ENCODE measurements at regions not wholly inside any gene's neighbourhood (a gene's known extent, or its start where the extent isn't known, plus 50 kb on each side); places are given as distances from the start of the nearest gene placed in this dataset.

DNA sequence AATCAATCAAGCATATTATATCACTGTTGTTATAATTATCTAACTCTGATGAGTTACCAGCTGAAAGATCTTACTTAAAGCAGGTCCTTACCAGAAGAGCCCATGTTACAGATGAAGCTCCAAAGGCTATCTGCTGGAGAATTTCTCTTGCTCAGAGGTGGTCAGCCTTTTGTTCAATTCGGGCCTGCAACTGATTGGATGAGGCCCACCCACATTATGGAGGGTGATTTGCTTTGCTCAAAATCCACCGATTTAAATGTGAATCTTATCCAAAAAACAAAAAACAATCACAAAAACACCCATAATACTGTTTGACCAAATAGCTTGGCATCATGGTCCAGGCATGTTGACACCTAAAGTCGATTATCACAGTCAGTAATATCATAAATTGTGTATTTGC is 348.6 kb upstream of the ANO3 start:
- intact Hi-C loops (cut with DNase I): loop anchor here (2.0 to 5.0 kb wide), 2 partner anchors 244 to 294 kb away; no protein-coding TSS in a partner anchor
- TF ChIP-seq, protein P1, sequence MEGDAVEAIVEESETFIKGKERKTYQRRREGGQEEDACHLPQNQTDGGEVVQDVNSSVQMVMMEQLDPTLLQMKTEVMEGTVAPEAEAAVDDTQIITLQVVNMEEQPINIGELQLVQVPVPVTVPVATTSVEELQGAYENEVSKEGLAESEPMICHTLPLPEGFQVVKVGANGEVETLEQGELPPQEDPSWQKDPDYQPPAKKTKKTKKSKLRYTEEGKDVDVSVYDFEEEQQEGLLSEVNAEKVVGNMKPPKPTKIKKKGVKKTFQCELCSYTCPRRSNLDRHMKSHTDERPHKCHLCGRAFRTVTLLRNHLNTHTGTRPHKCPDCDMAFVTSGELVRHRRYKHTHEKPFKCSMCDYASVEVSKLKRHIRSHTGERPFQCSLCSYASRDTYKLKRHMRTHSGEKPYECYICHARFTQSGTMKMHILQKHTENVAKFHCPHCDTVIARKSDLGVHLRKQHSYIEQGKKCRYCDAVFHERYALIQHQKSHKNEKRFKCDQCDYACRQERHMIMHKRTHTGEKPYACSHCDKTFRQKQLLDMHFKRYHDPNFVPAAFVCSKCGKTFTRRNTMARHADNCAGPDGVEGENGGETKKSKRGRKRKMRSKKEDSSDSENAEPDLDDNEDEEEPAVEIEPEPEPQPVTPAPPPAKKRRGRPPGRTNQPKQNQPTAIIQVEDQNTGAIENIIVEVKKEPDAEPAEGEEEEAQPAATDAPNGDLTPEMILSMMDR (IDR thresholded peaks at IDR 0.05): no peak

DNA sequence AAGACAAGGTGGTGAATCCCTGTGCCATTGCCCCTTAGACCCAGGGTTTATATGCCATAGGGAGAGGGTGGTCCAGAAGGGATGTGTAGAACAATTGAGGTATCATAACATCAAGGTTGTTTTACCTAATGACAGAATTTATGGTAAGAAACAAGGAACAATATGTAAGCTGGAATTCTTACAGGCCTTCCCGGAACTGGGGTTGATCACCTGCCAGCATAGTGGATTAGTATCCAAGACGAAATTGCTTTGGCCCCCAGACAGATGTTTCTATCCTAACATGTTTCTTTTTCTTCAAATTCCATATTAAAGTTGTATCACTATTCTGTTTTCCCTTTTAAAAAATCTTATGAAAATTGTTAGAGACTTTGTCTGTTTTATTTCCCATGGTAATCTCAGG is 343.8 kb upstream of the ANO3 start:
- Histone ChIP-seq H3K4me3 (no peak overlapping the region), H3K36me3 (no peaks in the 10 kb centered on the region), H3K9me3 (no peaks in the 10 kb centered on the region), H3K27ac (no peak overlapping the region), H3K27me3 (no peaks in the 10 kb centered on the region), H3K4me1 (no peaks in the 10 kb centered on the region)
- DNase-seq (ENCODE audit: low spot score in 2 of 2): no peak
- TF ChIP-seq, protein P1 (IDR thresholded peaks at IDR 0.05): no peak
- intact Hi-C loops (cut with DNase I): no loop called here

More for the DNA sequence above, 348.6 kb upstream of the ANO3 start:
- Histone ChIP-seq H3K4me1 (no peaks in the 10 kb centered on the region), H3K9me3 (no peaks in the 10 kb centered on the region), H3K4me3 (no peak overlapping the region), H3K36me3 (no peaks in the 10 kb centered on the region), H3K27ac (no peak overlapping the region), H3K27me3 (no peaks in the 10 kb centered on the region)
- no peak for DNase-seq (ENCODE audit: low spot score in 2 of 2)

DNA sequence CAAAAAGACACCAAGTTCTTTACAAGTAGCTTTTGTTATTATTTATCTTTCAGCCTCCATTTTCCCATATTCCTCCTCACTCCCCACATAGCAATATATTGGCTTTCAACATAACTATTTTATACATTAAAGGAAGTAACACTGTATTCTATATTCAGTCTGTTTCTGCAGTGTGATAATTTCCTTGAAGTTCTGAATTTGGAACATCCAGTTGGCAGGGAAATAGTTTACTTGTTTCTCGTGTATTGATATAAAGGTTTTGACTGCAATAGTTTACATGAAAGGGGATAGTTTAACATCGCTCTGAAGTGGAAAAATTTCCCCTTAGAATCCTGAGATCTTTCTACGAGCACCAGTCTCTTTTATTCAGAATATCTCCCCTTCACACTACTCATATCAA is 341.5 kb upstream of the ANO3 start:
- no peaks in the 10 kb centered on the region for H3K36me3 ChIP-seq
- intact Hi-C loops (cut with DNase I): no loop called here
- no peaks in the 10 kb centered on the region for H3K4me1 ChIP-seq
- no peaks in the 10 kb centered on the region for H3K27me3 ChIP-seq
- no peak for DNase-seq (ENCODE audit: low spot score in 2 of 2)
- TF ChIP-seq, protein P1 (IDR thresholded peaks at IDR 0.05): no peak
- H3K27ac ChIP-seq: no peak overlapping the region
- H3K9me3 ChIP-seq: no peaks in the 10 kb centered on the region
- no peak overlapping the region for H3K4me3 ChIP-seq

DNA sequence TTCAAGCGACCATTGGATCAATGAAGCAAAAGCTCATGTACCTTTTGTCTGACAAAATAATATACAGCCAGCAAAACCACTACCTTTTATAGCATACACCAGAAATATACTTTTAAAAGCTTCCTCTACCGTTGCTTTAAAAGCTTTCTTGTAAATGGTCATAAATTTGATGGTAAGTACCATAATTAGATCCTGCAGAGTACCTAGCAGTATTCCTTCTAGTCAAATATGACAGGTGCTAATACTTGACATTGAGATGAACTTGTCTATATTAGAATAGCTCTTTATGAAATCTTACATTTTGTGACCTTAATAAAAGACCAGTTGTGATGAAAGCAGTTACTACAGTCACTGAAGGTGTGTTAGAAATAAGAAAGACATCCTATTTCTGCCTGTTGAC is 340.5 kb upstream of the ANO3 start:
- H3K9me3 ChIP-seq: no peaks in the 10 kb centered on the region
- no peaks in the 10 kb centered on the region for H3K4me1 ChIP-seq
- H3K36me3 ChIP-seq: no peaks in the 10 kb centered on the region
- TF ChIP-seq, protein P1 (IDR thresholded peaks at IDR 0.05): no peak
- no peak overlapping the region for H3K4me3 ChIP-seq
- no peaks in the 10 kb centered on the region for H3K27me3 ChIP-seq
- intact Hi-C loops (cut with DNase I): no loop called here
- DNase-seq (ENCODE audit: low spot score in 2 of 2): no peak
- H3K27ac ChIP-seq: no peak overlapping the region

DNA sequence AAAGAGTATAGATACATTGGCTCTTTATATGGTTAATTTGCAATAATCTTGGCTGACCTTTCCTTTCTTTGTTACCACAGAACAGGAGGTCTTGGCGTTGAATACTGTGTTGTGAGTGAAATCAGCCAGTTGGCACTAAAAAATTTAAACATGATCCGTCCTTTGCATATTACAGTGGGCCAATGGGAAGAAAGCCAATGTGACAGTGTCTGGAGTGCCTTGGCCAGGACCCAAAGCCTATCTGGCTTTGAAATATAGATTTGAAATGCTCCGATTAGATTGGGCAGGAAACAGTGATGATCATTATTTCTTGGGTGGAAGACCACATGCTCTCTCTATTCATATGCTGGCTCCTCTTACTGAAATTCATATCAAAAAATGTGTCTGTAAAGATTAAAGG is 339.6 kb upstream of the ANO3 start:
- H3K27ac ChIP-seq: no peak overlapping the region
- no peaks in the 10 kb centered on the region for H3K9me3 ChIP-seq
- intact Hi-C loops (cut with DNase I): no loop called here
- TF ChIP-seq, protein P1 (IDR thresholded peaks at IDR 0.05): no peak
- no peaks in the 10 kb centered on the region for H3K4me1 ChIP-seq
- no peaks in the 10 kb centered on the region for H3K36me3 ChIP-seq
- no peak for DNase-seq (ENCODE audit: low spot score in 2 of 2)
- no peak overlapping the region for H3K4me3 ChIP-seq
- no peaks in the 10 kb centered on the region for H3K27me3 ChIP-seq

DNA sequence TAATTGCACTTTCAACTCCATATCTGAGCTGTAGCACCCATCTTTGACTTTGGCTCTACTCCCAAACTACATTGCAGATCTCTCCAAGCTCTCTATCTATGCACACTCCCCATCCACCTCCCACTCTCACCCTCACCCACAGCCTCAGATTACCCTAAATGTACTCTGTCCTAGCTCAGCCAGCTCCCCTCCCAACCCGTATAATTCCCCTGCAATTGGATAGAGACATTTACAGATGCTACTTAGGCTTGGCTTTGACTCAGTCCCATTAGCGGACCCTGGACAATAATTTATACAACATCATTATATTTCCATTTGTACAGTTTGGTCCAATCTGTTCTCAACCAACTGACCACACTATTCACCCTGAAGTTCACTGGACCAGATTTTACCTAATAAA is 338.9 kb upstream of the ANO3 start:
- no peak overlapping the region for H3K27ac ChIP-seq
- no peaks in the 10 kb centered on the region for H3K4me1 ChIP-seq
- intact Hi-C loops (cut with DNase I): no loop called here
- DNase-seq (ENCODE audit: low spot score in 2 of 2): no peak
- H3K36me3 ChIP-seq: no peaks in the 10 kb centered on the region
- TF ChIP-seq, protein P1 (IDR thresholded peaks at IDR 0.05): no peak
- no peak overlapping the region for H3K4me3 ChIP-seq
- no peaks in the 10 kb centered on the region for H3K9me3 ChIP-seq
- no peaks in the 10 kb centered on the region for H3K27me3 ChIP-seq
